GM18951 (cell line): ENCODE measurements at regions not wholly inside any gene's neighbourhood (a gene's known extent, or its start where the extent isn't known, plus 50 kb on each side); places are given as distances from the start of the nearest gene placed in this dataset.

Experiments used
- POLR2A ChIP-seq: IDR thresholded peaks from 4 replicates; pipeline ENCODE4 v1.6.1; 2011; ENCODE audit warnings: mild to moderate bottlenecking; ENCODE audit not compliant: insufficient read length, insufficient read depth; ENCODE audit errors: extremely low read depth
- in situ Hi-C: fragments of 300-500 bp; cut with MboI; formaldehyde crosslinking; loops from one replicate; pipeline ENCODE4 v1.12.0; 2022; ENCODE audit warnings: low sequenced_read_pairs, mixed read lengths, inconsistent platforms; ENCODE audit not compliant: unreplicated experiment

- no peak for TF ChIP-seq POLR2A
- in situ Hi-C loops, result no loop called here
Measured at GRCh38 chr6:163655217-163656121, 241.0 kb downstream of the QKI start.

DNA sequence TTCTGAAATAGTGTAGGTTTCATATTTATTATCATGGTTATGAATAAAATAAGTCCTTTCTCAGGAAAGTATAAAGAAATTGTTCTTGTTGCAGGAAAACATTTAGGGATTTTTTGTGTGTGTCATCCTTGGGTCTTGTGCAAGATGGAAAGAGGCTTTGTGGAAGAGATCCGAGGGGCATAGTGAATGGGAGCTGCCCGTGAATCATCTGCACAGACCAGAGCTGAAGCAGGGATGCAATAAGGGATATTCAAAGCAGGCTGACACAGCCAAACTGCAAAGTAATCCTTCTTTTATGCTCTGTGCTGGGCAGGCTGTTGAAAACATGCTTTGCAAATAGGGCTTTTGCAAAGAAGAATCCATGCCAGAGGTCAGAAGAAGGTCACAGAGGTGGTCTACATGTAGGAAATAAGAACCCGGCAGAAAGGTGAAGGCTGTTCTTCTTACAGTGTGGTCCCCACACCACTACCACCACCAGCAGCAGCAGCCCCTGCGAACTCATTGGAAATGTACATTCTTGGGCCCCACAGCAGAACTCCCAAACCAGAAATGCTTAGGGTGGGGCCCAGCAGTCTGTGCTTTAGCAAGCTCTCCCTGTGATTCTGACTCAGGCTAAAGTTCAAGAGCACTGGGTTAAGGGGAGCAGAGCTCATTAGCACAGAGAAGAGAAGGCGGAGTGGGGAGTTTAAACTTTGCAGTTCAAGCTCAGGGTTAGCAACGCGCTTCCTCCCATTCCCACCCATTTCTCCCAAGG lies 237.6 kb downstream of the QKI start:
- no peak for TF ChIP-seq POLR2A
- in situ Hi-C loops, result no loop called here

DNA sequence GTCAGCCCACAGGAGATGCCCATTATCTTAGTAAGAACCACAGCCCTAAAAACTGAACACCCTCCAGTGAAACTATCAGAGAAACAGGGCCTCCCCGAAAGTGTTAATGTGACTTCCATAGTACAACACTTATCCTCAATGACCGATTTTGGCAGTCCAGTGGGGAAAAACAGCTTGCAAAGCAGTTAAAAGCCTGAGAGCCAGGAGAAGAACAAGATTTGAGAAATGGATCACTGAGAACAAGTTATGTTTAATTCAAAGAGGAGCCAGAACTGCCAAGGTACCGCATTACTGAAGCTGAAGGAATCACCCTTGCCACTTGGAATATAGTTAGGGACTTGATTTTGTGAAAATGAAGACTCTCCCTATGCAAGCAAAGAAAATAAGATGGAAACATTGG lies 236.9 kb downstream of the QKI start:
- in situ Hi-C loops, result no loop called here
- TF ChIP-seq POLR2A, result no peak

DNA sequence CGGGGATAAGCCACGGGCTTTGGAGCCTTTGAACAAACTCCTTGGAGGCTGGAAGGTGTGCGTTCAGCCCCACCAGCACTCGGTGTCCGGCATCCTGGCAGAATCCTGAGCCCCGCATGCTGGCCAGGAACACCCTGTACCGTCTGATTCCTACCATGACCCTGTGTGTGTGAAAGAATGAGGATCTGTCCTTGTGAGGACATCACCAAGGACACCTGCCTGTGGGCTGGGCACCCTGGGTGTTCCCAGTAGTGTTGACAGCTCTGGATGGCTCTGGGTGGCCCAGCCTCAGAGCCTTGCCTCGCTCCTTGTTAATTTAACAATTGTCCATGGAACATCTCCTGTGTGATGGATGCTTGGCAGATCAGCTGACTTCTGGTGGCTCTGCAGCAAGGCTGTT lies 234.3 kb downstream of the QKI start:
- no peak for TF ChIP-seq POLR2A

DNA sequence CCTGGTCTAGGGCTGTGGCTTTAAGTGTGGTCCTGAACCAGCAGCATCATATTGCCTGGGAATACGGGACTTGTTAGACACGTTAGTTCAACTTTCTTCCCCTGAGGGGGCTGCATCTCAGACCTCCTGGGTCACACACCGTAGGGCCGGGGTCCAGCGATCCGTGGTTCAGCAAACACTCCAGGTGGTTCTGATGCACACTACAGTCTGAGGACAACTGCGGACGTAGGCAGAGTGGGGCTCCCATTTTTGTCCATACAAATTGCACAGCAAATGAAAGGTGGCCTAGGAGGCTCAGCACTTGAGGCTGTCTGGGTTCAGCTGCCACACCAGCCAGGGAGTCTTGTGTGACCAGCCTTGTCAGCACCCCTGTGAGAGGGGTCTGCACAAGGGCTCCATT lies 233.1 kb downstream of the QKI start:
- in situ Hi-C loops, result no loop called here

More for the DNA sequence above, 234.3 kb downstream of the QKI start:
- in situ Hi-C loops, result no loop called here

GRCh38 chr6:163646866-163647265 lies 232.3 kb downstream of the QKI start:
- TF ChIP-seq POLR2A, result no peak
- in situ Hi-C loops, result no loop called here

More for the DNA sequence above, 233.1 kb downstream of the QKI start:
- no peak for TF ChIP-seq POLR2A

- in situ Hi-C loops, result no loop called here
- TF ChIP-seq POLR2A, result no peak
Measured at GRCh38 chr6:163646133-163646532, 231.6 kb downstream of the QKI start.

- TF ChIP-seq POLR2A, result no peak
- in situ Hi-C loops, result no loop called here
Measured at GRCh38 chr6:163645560-163645959, 231.0 kb downstream of the QKI start.

- in situ Hi-C loops, result no loop called here
- TF ChIP-seq POLR2A, result no peak
Measured at GRCh38 chr6:163643866-163644265, 229.3 kb downstream of the QKI start.

DNA sequence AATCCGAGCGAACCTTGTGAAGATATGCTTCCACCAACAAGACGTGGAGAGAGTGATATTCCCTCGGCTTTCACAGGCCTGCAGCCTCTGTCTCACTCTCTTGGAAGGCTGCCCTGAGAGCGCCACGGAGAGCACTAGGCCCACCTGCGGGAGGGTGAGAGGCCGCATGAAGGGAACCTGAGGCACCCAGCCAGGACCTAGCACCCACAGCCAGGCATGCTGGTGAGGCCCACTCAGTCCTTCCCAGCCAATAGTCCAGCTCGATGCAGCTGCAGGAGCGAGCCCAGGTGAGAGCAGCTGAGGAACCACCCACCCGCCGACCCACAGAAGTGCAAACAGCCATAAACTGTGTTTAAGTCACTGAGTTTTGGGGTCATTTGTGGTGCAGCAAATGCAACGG lies 227.2 kb downstream of the QKI start:
- in situ Hi-C loops, result no loop called here
- no peak for TF ChIP-seq POLR2A

- in situ Hi-C loops, result no loop called here
- TF ChIP-seq POLR2A, result no peak
Measured at GRCh38 chr6:163640641-163641040, 226.1 kb downstream of the QKI start.

DNA sequence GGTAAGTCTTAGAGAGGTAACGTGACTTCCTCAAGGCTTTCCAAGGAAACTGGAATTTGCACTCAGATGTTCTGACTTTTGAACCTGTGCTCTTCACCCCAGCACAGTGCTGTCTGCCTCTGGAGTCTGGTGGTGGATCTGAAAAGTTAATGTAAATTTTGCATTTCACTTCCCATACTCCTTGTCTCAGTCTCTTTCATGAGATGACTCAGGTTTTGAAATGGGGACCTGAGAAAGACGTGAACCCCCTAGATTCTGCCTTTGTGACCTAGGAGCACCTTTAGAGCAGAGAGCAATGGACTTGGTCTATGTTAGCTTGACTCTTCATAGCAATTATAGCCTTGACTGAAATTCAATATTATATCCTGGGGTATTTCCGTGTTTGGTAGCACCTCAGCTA lies 223.0 kb downstream of the QKI start:
- no peak for TF ChIP-seq POLR2A
- in situ Hi-C loops, result no loop called here

DNA sequence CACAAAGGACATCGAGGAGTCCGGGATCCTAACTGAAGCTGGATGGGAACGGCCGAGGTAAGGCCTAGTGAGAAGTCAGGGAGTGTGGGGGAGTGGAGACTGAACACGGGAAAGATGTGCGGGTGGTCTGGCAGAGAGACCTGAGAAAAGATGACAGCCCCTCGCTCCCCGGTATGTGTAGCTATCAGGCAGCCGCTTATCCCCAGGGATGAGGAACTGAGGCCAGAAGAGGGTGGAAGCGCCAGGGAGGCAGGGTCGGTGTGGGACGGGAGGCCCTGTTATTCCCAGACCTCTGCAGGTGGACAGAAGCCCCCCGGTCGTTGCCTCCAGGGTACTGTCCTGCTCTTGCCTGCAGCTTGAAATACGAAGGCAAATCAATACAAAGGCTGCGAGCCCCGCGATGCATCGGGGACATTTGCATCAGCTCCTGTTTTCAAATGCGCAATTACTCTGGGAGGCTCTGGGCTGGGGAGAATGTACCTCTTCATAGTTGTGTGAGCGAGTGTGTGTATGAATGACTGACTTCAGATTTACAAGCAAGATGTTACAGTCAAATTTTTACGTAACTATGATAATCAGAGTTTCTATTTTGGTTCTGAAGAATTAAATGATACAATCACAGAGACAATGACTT lies 221.3 kb downstream of the QKI start:
- in situ Hi-C loops, result no loop called here
- TF ChIP-seq POLR2A, result no peak
